ENCODE measurements at regions not wholly inside any gene's neighbourhood (a gene's known extent, or its start where the extent isn't known, plus 50 kb on each side); places are given as distances from the start of the nearest gene placed in this dataset.

- no peak overlapping the region for H3K4me3 ChIP-seq (ENCODE audit: low read length)
These were observed 76.0 kb downstream of the METRNL start for GRCh38 chr17:83155128-83156121.

DNA sequence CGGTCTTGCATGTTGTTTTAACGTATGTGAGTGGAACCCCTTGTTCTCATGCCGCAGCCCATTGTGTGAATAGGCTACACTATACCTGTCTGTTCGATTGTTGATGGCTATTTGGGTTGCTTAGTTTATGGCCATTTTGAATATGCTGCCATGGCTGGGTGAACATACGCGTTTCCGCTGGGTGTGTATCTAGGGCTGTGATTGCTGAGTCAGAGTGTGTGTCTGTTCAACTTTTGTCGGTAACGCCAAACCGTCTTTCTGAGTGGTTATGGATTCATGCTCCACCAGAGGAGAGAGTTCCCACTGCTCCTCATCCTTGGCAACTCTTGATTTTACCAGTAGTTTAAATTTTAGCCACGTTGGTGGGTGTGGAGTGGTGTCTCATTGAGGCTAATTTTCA, 77.0 kb downstream of the METRNL start:
- Histone ChIP-seq H3K36me3 (replicated peaks; ENCODE audit: low read depth, low read length) (no peaks in the 10 kb centered on the region), H3K79me2 (ENCODE audit: low read length) (no peaks in the 10 kb centered on the region), H3K27me3 (ENCODE audit: low read depth, low read length) (peaks cover 11% of the 10 kb centered on the region), H3K4me2 (ENCODE audit: low read length) (no peak overlapping the region), H3K27ac (ENCODE audit: low read length) (no peak overlapping the region), H4K20me1 (ENCODE audit: insufficient read depth, low read length) (no peaks in the 10 kb centered on the region), H2AFZ (ENCODE audit: low read depth, low read length) (no peak overlapping the region), H3K9ac (ENCODE audit: low read length) (no peak overlapping the region), H3K4me1 (ENCODE audit: low read length) (peaks cover 4% of the 10 kb centered on the region), H3K9me3 (ENCODE audit: insufficient read depth, low read length) (no peaks in the 10 kb centered on the region), H3K4me3 (ENCODE audit: low read length) (no peak overlapping the region)
- TF ChIP-seq, protein P1, sequence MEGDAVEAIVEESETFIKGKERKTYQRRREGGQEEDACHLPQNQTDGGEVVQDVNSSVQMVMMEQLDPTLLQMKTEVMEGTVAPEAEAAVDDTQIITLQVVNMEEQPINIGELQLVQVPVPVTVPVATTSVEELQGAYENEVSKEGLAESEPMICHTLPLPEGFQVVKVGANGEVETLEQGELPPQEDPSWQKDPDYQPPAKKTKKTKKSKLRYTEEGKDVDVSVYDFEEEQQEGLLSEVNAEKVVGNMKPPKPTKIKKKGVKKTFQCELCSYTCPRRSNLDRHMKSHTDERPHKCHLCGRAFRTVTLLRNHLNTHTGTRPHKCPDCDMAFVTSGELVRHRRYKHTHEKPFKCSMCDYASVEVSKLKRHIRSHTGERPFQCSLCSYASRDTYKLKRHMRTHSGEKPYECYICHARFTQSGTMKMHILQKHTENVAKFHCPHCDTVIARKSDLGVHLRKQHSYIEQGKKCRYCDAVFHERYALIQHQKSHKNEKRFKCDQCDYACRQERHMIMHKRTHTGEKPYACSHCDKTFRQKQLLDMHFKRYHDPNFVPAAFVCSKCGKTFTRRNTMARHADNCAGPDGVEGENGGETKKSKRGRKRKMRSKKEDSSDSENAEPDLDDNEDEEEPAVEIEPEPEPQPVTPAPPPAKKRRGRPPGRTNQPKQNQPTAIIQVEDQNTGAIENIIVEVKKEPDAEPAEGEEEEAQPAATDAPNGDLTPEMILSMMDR (IDR thresholded peaks at IDR 0.05; ENCODE audit: low read depth, low read length): no peak
- no peak for TF ChIP-seq EZH2phosphoT487 (IDR thresholded peaks at IDR 0.05; ENCODE audit: low read depth)

More at GRCh38 chr17:83155128-83156121, 76.0 kb downstream of the METRNL start:
- H4K20me1 ChIP-seq (ENCODE audit: insufficient read depth, low read length): no peaks in the 10 kb centered on the region
- H3K9ac ChIP-seq (ENCODE audit: low read length): no peak overlapping the region
- H3K4me2 ChIP-seq (ENCODE audit: low read length): no peak overlapping the region
- TF ChIP-seq, protein P1 (IDR thresholded peaks at IDR 0.05; ENCODE audit: low read depth, low read length): no peak
- TF ChIP-seq EZH2phosphoT487 (IDR thresholded peaks at IDR 0.05; ENCODE audit: low read depth): no peak
- no peak overlapping the region for H2AFZ ChIP-seq (ENCODE audit: low read depth, low read length)
- no peaks in the 10 kb centered on the region for H3K9me3 ChIP-seq (ENCODE audit: insufficient read depth, low read length)
- no peaks in the 10 kb centered on the region for H3K79me2 ChIP-seq (ENCODE audit: low read length)
- peaks cover 11% of the 10 kb centered on the region for H3K27me3 ChIP-seq (ENCODE audit: low read depth, low read length)
- peaks cover 4% of the 10 kb centered on the region for H3K4me1 ChIP-seq (ENCODE audit: low read length)
- no peaks in the 10 kb centered on the region for H3K36me3 ChIP-seq (replicated peaks; ENCODE audit: low read depth, low read length)
- H3K27ac ChIP-seq (ENCODE audit: low read length): no peak overlapping the region

DNA sequence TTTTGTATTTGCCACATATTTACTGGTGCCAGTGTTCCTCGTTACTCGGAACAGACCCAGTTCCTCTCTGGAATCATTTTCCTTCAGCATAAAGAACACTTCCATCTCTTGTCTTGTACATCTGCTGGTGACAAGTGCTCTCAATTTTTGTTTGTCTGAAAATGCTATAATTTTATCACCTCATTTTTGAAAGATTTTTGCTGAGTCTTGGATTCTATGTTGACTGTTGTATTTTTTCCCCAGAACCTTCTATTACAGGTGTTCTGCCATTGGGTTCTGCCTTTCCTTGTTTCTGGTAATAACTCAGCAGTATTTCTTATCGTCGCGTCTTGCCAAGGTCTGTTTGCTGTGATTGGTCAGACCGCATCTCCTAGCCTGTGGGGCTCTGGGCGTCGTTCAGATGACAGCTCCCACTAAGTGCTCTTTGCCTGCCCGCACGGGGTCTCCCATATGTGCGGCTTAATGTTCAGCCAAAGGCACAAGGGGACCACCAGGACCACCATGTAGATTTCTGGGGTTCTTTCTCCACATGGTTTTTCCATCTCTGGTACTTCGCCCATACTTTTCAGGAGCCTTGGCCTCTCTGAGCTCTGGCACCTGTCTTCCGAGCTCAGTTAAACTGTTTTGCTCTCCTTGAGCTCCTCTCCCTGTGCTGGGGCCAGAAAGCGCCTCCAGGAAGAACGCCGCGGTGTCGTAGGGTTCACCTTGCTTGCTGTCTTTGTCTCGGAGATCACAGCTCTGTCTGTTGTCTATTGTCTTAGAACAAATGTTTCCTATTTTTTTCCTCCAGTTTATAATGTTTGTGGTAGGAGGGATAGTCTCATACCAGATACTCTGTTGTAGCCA, 80.0 kb downstream of the METRNL start:
- H3K4me2 ChIP-seq (ENCODE audit: low read length): no peak overlapping the region
- no peaks in the 10 kb centered on the region for H4K20me1 ChIP-seq (ENCODE audit: insufficient read depth, low read length)
- H3K27me3 ChIP-seq (ENCODE audit: low read depth, low read length): peaks cover 22% of the 10 kb centered on the region
- TF ChIP-seq EZH2phosphoT487 (IDR thresholded peaks at IDR 0.05; ENCODE audit: low read depth): no peak
- TF ChIP-seq, protein P1 (IDR thresholded peaks at IDR 0.05; ENCODE audit: low read depth, low read length): no peak
- no peak overlapping the region for H3K9ac ChIP-seq (ENCODE audit: low read length)
- H3K4me1 ChIP-seq (ENCODE audit: low read length): no peaks in the 10 kb centered on the region
- H3K9me3 ChIP-seq (ENCODE audit: insufficient read depth, low read length): no peaks in the 10 kb centered on the region
- H3K36me3 ChIP-seq (replicated peaks; ENCODE audit: low read depth, low read length): no peaks in the 10 kb centered on the region
- H2AFZ ChIP-seq (ENCODE audit: low read depth, low read length): no peak overlapping the region
- H3K79me2 ChIP-seq (ENCODE audit: low read length): no peaks in the 10 kb centered on the region
- H3K27ac ChIP-seq (ENCODE audit: low read length): no peak overlapping the region
- H3K4me3 ChIP-seq (ENCODE audit: low read length): no peak overlapping the region

Measured in OCI-LY3 (cell line).